Left cardiac atrium (tissue), 4 donors: ENCODE measurements at regions not wholly inside any gene's neighbourhood (a gene's known extent, or its start where the extent isn't known, plus 50 kb on each side); places are given as distances from the start of the nearest gene placed in this dataset.
"Not testable (repeated sequence)": the region's sequence is repeated elsewhere in the genome, so short reads cannot be mapped to it uniquely, and the experiment has no call there.

Experiments used
- ATAC-seq, 2 donors: fragments of 200-7000 bp; cut with Tn5 transposase; one replicate each; pipeline ENCODE4 v1.9.1; 2020; ENCODE audit warnings: mild to moderate bottlenecking in 2 of 2, moderate library complexity in 2 of 2
- DNase-seq: peaks from one replicate; pipeline ENCODE4 v3.0.0-alpha.2; 2020
- intact Hi-C, 2 donors: fragments of 100-400 bp; cut with DNase I; formaldehyde crosslinking; loops; one replicate each; pipeline versions ENCODE4 v1.14.1 to v1.15.1; 2022 to 2023
- donor health status: DM: no; HTN: yes; CAD: no.
- donor health status: DM: no; HTN: yes; CAD: no; lungs with severe emphysema.
- donor health status: DM: yes; HTN: yes; CAD: no.
- donor health status: Dilated cardiomyopathy.

DNA sequence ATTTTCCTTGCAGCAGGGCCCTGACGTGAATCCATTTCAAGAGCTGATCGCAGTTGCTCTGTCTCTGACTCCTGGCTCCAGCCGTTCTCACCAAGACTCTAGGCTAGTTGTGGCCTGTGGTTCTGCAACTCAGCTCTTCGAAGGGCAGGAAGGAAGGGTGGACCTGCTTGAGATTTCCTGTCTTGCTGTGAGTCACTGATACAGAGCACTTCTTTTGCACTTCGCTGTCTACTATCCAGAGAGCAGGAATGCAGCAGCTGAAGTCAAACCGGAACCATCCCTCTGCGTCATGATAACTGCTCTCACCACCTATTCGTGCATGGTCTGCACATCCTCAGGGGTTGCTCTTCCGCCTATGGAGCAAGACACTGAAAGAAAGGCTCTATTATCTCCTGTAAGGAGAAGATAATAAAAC lies 59.7 kb downstream of the RAP2B start:
- ATAC-seq: peak; percentile 97 to 100
- DNase-seq: peak; percentile 78
- intact Hi-C loops: no loop called here

- ATAC-seq, intact Hi-C loops: not testable (repeated sequence)
Observed at GRCh38 chr3:153226877-153227276, 64.9 kb downstream of the RAP2B start.

DNA sequence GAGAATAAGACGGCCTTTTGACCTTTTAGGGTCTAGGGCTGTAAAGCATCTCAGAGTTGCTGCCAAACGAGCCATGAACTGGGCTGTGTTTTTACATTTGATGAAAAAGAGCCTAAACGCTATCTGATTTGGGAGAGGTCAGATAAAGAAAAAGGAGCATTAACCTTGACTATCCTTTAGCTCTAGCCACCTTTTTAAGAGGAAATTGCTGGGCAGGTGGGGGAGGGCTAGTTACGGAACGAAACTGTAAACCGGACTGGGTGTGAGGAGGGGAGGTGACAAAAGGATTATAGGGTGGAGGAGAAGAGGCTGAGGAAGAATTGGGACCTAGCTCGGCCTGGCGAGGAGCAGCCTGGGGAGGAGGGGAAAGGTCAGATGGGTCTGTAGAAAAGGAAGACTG lies 68.4 kb downstream of the RAP2B start:
- DNase-seq, intact Hi-C loops, ATAC-seq: not testable (repeated sequence)

More at GRCh38 chr3:153226877-153227276, 64.9 kb downstream of the RAP2B start:
- not testable (repeated sequence) for DNase-seq

- intact Hi-C loops, DNase-seq, ATAC-seq: not testable (repeated sequence)
Observed at GRCh38 chr3:153231245-153231644, 69.2 kb downstream of the RAP2B start.

DNA sequence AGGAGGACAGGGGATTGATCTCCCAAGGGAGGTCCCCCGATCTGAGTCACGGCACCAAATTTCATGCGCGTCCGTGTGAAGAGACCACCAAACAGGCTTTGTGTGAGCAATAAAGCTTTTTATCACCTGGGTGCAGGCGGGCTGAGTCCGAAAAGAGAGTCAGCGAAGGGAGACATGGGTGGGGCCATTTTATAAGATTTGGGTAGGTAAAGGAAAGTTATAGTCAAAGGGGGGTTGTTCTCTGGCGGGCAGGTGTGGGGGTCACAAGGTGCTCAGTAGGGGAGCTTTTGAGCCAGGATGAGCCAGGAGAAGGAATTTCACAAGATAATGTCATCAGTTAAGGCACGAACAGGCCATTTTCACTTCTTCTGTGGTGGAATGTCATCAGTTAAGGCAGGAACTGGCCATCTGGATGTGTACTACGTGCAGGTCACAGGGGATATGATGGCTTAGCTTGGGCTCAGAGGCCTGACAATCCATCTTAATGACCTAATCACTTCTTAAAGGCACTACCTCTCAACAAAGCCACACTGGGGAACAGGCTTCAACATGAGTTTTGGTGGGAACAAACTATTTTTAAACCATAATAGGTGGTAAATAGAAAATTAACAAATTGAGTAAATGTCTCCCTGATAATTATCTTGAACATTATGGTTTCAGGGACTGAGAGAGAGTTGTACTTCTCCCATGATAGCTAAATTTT lies 70.2 kb downstream of the RAP2B start:
- intact Hi-C loops, ATAC-seq, DNase-seq: not testable (repeated sequence)

GRCh38 chr3:153232851-153233271 lies 70.8 kb downstream of the RAP2B start:
- ATAC-seq: peak in 1 of 2 donors; percentile 44

DNA sequence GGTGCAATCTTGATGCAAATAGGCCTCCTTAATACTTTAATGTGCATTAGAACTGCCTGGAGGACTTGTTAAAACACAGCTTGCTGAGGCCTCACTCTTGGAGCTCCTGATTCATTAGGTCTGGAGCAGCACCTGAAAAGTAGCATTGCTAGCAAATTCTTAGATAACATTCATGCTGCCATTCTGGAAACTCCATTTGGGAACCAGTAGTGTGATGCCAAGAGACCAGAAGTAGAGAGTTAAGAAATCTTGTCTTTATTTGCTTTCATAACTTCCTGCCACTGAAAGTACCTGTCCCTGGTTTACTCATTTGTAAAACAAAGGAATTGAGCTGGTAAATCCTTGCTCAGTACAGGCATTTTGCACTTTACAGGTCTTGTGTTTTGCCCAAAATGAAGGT lies 72.0 kb downstream of the RAP2B start:
- no peak for ATAC-seq
- DNase-seq: no peak
- intact Hi-C loops: no loop called here

More at GRCh38 chr3:153232851-153233271, 70.8 kb downstream of the RAP2B start:
- intact Hi-C loops: no loop called here
- DNase-seq: no peak

GRCh38 chr3:153242896-153243295 lies 80.9 kb downstream of the RAP2B start:
- ATAC-seq: no peak
- intact Hi-C loops: no loop called here
- no peak for DNase-seq

DNA sequence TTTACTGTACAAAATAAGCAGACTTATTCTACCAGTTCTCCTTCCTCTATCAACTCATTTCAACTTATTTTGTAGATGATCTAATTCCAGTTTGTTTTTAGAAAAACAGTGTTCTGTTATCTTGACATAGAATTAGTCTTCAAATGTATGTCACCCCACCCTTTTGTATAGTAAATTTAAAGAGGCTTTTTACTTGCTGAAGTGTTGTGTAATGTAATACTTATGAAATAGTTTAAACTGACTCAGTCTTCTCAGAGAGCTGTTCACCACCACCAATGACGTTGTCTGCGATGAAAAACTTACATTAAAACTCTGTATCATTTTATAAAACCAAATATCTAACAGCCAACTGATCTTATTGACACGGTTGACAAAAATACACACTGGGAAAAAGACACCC lies 82.9 kb downstream of the RAP2B start:
- intact Hi-C loops: no loop called here
- ATAC-seq: no peak

DNA sequence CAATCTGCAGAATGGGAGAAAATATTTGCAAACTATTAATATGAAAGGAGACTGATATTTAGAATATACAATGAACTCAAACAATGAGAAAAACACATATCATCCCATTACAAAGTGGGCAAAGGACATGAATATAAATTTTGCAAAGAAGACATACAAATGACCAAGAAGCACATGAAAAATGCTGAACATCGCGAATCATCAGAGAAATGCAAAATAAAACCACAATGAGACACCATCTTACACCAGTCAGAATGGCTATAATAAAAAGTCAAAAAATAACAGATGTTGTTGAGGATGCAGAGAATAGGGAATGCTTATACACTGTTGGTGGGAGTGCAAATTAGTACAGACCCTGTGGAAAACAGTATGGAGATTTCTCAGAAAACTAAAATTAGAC lies 83.6 kb downstream of the RAP2B start:
- intact Hi-C loops: no loop called here

More for the DNA sequence above, 82.9 kb downstream of the RAP2B start:
- DNase-seq: no peak

DNA sequence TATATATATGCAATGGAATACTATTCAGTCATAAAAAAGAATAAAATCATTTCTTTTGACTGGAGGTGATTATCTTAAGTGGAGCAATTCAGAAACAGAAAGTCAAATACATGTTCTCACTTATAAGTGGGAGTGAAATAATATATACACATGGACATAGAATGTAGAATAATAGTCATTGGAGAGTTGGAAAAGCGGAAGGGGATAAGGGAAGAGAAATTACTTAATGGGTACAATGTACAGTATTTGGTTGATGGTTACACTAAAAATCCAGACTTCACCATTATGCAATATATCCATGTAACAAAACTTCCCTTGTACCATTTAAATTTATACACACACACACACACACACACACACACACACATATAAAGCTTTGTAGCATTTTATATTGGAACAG lies 84.3 kb downstream of the RAP2B start:
- intact Hi-C loops: no loop called here
- no peak for DNase-seq
- no peak for ATAC-seq

More for the DNA sequence above, 83.6 kb downstream of the RAP2B start:
- ATAC-seq: no peak
- no peak for DNase-seq

DNA sequence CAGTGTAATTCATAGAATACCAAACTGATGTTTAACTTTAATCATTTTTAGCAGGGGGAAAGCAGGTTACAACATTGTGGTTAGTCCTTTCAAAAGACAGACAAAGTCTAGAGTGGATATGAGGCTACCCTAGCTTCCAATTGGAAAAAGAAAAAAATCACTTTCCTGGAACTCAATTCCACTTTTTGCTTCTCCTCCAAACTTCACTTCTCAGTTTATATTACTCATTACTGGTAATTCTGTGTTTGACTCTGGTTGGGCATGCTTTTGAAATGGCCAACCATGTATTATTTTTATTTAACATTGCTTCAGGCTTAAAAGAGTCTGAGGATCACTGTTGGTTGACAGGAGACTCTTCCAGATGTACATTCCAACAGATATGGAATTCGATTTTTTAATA lies 84.8 kb downstream of the RAP2B start:
- no peak for DNase-seq
- intact Hi-C loops: no loop called here
- peak; percentile 44 to 64 for ATAC-seq

DNA sequence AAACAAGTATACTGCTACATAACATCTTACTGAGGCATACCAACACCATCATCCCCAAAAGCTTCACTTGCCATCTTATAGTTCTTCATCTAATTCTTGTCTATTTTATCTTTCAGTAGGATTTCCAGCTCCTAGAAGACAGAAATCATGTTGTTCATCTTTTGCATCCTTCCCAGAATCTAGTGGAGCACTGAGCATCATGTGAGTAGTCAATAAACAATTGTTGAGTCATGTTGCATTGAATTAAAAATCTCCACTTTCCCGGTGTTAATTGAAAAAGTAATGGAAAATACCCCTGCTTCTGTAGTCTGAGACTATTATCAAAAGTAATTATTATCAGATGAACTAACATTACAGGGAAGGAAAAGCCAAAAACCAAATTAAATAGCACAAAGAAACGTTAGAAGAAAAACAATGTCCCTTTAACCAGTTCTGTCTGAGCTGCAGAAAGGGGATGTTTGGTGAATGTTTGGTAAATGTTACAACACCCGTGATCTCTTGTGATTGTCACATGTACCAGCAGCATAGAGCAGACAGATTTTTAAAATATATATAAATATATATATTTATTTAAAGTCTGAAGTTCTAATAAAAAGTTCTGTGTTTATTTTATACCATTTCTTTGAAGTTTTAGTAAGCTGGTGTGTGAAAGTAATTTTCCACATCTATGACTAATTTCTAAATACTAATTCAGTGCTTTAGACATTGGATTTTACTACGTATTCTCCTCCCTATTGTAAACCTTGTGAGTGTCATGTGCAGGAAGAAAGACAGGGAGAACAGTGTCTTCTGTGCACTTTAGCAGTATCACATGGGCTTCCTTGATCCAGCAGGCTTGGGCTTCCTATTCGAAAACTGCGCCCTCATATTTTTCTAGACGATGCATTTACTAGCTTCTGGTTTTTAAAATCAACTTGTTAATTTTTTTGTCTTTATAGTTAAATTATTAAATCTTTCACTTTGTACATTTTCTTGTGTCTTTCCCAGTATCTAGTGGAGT lies 85.6 kb downstream of the RAP2B start:
- DNase-seq (no peak), ATAC-seq (no peak)
- intact Hi-C loops: no loop called here

- ATAC-seq, intact Hi-C loops, DNase-seq: not testable (repeated sequence)
Observed at GRCh38 chr3:153248835-153249234, 86.8 kb downstream of the RAP2B start.

GRCh38 chr3:153249906-153250305 lies 87.9 kb downstream of the RAP2B start:
- ATAC-seq (peak in 1 of 2 donors; percentile 33), DNase-seq (no peak)

DNA sequence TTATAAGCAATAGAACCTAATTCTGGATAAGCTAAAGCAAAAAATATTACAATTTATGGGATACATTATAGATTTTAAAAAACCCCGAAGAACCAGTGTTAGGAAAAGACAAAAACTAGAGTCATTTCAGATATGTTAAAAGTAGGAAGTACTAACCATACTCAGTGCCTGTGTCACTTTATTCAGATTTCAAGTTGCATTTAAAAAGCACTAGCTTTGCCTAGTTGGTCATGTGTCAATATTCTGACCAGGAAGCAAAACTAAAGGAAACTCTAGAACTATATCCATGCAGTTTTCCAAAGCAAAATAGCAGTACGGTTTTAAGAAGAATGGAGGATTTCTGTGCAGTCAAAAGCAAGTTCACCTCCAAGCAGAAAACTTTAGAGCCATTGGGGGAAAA lies 88.4 kb downstream of the RAP2B start:
- DNase-seq (no peak), ATAC-seq (peak in 1 of 2 donors; percentile 38)
- intact Hi-C loops: no loop called here

More at GRCh38 chr3:153249906-153250305, 87.9 kb downstream of the RAP2B start:
- intact Hi-C loops: no loop called here

GRCh38 chr3:153252963-153253362 lies 90.9 kb downstream of the RAP2B start:
- ATAC-seq (no peak), DNase-seq (no peak)
- intact Hi-C loops: no loop called here

DNA sequence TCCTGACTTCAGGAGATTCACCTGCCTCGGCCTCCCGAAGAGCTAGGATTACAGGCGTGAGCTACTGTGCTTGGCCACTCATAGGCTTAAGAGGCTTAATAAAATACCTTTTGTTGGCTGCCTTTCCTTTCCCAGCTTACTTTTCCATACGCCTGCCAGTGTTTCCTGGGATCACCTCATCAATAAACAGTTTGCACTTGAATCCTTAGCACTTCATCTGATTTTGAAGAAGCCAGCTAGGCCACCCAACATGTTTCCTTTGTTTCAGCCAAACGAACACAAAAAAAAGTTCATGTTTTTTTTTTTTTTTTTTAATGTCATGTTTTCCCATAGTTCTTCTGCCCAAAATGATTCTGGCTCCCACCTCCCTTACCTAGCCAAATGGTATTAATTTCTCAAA lies 92.3 kb downstream of the RAP2B start:
- no peak for DNase-seq
- ATAC-seq: no peak
- intact Hi-C loops: no loop called here

GRCh38 chr3:153257673-153258351 lies 95.8 kb downstream of the RAP2B start:
- no peak for DNase-seq
- intact Hi-C loops: no loop called here
- no peak for ATAC-seq
